ENCODE measurements at regions not wholly inside any gene's neighbourhood (a gene's known extent, or its start where the extent isn't known, plus 50 kb on each side); places are given as distances from the start of the nearest gene placed in this dataset.

DNA sequence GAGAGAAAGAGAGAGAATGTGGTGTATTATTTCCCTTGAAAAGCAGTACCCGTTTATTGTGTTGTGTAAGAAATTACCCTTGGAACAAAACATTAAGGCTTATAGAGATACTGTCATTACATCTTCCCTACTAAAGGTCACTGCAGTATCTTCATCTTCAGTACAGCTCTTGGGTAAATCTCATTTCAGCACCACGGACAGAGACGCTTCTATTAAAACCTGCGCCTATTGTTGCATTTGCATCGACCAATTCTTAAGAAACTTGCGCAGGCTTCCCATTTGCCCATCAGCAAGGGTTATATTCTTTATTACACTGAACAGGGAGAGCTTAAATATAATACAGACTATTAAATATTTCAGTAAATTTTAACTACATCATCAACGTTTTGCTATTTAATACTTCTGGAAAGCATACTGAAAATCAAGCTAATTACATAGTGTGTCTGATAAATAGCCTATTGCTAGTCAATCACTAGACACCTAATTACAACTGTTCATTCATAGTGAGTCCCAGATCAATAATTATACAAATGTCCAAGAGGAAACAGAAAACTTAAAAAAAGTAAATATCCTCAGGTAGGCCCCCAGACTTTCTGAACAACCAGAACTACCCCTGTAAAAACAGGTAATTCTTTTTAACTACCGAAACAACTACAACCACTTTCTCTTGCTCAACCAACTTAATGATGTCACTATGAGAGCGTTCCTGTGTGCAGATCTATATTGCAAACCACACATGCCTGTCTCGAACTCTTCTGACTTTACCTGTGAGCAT, 350.6 kb downstream of the LIG4 start:
- DNase-seq (ENCODE audit: low read depth, low spot score) = peak; percentile 86

DNA sequence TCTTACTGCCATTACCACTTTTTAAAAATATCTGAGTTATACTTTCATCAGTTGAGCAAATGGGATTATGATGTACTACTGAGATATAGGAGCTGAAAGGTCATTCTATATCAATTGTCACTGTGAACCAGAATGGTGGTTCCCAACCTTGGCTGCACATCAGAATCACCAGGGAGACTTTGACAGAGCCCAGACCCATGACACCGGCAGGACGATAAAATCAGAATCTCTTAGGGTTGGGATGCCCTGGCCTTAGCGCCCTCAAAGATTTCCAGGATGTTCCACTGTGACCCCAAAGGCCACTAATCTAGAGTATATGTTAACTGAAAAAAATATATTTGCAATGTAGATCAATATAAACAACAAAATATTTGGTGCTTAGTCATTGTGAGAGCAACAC, 355.1 kb downstream of the LIG4 start:
- DNase-seq (ENCODE audit: low read depth, low spot score) = no peak

DNA sequence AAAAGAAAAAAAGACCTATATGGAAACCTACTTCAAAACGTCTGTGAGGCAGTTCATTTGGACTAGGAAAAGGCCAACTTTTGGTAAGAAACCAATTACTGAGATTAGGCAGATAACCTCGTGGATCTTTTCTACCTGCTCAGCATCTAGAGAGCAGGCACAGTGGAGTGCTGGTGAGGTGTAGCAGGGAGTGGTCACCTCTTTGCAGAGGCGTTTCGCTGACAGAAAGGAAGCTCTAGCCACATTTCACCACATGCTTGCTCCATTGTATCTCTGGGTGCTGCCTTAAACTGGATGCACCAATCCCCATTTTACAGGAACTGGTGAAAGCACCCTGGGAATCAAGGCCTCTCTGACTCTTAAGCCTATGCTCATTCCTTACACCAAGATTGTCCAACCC, 360.5 kb downstream of the LIG4 start:
- DNase-seq (ENCODE audit: low read depth, low spot score) = no peak

DNA sequence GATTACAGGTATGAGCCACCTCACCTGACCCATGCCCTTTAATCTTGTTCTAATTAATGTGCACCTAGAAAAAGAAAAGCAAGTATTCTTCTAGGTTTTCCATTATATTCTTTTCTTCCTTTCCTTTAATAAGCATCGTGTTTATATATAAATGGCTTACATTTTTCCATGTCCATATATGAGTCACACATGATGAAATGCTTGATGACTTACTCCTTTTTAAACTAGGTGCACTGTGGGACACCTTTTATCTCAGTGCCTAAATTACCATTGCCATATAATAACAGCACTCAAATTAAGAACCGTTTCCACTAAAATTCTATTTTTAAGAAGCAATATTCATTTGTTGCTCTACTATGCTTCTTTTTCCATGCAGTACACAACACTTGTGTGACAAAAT, 363.3 kb downstream of the LIG4 start:
- no peak for DNase-seq (ENCODE audit: low read depth, low spot score)

DNA sequence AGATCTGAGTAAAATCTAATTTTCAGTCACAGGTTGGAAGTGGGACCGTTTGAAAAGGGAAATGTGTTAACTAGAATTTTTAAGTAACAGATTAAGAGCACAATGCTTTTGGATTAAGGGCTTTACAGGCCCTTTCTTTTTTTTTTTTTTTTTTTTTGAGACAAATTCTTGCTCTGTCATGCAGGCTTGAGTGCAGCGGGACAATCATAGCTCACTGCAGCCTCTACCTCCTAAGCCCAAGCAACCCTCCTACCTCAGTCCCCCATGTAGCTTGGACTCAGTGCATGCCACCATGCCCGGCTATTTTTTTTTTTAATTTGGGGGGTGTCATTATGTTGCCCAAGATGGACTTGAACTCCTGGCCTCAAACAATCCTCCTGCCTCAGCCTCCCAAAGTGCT, 363.7 kb downstream of the LIG4 start:
- no peak for DNase-seq (ENCODE audit: low read depth, low spot score)

DNA sequence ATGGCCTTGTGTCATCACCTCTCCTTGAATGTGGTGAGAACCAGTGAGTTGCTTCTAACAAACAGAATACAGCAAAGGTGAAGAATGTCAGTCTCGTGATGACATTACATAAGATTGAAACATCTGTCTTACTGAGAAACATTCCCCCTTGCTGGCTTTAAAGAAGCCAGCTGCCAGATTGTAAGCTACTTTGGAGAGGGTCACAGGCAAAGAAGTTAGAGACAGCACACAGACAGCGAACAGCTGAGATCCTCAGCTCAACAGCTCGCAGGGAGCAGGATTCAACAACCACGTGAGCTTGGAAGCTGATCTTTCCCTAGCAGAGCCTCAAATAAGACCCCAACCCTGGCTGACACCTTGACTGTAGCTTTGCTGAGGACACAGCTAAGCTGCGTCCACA, 367.9 kb downstream of the LIG4 start:
- no peak for DNase-seq (ENCODE audit: low read depth, low spot score)

DNA sequence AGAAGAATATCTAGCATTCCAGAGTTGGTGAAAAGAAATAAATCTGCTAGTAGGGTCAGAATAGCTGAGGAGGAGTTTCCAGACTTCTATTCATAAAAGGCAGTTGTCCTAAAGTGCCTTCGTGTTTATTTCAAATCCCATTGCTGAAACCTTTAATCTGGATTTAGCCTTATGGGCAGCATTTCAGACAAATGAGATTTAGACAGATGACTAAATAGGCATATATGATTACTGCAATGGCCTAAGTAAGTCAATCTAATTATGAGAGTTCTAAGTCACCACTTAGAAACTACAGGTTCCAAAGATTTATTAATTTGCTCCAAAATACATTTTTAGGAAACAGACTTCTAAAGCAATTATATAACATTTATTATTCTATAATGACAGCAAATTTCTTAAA, 368.7 kb downstream of the LIG4 start:
- DNase-seq (ENCODE audit: low read depth, low spot score) = no peak

DNA sequence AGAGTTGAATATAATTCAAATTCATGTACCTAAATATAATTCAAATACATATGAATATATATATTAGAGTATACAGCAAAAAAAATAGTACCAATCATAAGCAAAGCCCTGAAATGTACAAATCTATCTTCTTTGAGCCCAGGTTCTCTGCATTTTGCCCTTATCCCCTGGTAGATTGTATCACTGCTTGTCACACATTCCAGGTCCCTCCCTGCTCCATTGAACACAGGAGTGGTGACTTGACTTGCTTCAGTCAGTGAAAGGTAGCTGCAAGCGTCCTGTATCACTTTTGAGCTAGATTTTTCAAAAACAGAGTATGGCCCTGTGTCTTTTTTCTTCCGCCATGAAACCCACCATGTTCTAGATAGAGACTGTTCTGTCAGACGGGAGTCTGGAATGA, 369.4 kb downstream of the LIG4 start:
- no peak for DNase-seq (ENCODE audit: low read depth, low spot score)

DNA sequence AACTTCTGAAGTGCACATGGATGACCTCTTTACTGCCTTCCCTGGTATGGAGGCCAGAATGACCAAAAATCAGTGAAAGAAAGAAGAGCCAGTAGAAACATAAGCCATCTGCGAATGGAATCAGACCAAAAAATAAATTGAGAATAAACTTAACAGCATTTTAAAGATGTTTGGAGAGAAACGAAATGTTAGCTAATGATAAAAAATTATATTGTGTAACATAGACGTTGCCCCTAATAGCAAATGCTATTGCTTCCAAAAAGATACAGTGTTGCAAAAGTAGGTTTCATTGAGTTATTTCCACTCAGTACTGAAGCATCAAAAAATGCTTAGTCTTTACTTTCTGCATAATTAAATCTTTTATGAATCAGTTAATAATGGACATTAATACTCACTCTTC, 371.7 kb downstream of the LIG4 start:
- no peak for DNase-seq (ENCODE audit: low read depth, low spot score)

DNA sequence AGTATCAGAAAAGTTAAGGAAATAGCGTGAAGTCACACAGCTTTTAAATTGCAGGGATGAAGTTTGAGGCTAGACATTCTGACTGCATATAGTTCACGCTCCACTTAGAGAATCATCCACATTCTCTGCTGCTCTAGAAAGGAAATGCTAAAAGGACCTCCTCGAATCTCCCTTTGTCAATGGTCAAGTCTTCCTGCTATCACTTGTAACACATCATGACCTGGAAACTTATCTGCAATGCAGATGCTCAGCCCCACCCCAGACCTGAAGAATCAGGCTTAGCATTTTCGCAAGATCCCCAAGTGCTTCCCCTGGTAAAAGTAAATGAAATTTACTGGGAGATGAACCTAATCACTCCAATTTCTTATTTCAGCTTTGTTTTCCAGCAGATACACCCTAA, 372.1 kb downstream of the LIG4 start:
- DNase-seq (ENCODE audit: low read depth, low spot score) = no peak

DNA sequence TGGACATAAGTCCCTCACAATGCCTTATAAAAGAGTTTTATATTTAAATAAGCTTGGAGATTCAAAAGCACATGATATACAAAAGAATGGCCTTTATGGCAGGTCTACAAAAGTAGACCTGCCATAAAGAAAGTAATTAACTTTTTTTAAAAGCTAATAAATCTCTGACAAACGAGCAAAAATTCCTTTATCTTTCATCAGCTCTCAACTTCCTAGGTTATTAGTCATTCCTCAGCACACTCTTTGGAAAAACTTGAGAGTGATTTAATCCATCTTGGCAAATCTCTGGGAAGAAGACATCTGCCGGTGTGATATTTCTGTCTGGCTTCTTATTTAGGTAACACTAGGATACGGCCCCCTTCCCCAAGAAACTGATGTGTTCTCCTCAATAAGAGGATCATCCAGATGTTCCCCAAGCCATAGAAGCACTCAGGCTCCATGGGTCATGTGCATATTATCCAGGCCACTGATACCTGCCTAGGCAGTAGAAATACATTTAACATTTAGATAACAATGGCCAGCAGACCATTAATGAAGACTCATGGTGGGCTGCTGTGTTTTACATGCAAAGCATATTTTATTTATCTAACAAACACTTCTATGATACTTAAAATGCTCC, 372.7 kb downstream of the LIG4 start:
- peak; percentile 51 for DNase-seq (ENCODE audit: low read depth, low spot score)

DNA sequence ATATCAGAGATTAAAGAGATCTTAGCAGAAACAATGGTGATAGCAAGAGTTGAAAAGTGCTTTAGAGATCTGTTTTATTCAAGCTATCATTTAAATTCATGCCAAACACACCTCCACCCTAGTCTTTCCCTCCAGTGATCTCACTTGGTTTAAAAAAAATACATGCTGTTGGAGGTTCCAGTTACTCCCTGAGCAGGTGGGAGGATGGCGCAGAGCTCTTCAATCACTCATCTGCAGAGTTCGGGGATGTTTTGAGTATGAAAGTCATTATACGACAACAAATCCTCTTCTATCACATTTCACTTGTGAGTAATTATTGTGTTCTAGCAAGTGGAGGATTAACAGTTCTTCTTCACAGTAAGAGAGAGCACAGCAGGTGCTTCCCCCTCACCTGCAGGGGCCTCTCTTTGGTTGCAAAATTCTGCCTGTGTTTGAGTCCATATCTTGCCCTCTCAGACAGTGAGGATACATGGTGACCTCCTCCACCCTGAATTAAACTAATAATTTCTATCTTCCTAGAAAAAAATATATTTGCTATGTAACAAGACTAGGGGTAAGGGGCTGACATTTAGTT, 376.7 kb downstream of the LIG4 start:
- DNase-seq (ENCODE audit: low read depth, low spot score) = no peak

DNA sequence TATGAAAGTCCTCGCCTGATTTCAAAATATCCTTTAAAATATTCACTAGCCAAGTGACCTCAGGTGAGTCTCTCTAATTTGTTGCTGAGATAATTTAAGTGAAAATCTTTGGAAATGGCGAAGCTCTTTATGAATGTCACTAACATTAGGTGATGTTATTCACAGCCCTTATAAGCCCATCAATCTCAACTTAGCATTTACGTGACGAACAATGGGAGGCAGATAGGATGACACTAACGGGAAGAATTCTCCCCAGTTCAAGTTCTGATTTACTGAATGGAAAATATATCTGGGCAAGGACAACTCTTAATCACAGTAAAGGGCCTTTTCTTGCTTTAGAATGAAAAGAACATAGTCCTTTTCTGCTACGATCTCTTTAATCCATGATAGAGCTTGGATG, 378.7 kb downstream of the LIG4 start:
- no peak for DNase-seq (ENCODE audit: low read depth, low spot score)

DNA sequence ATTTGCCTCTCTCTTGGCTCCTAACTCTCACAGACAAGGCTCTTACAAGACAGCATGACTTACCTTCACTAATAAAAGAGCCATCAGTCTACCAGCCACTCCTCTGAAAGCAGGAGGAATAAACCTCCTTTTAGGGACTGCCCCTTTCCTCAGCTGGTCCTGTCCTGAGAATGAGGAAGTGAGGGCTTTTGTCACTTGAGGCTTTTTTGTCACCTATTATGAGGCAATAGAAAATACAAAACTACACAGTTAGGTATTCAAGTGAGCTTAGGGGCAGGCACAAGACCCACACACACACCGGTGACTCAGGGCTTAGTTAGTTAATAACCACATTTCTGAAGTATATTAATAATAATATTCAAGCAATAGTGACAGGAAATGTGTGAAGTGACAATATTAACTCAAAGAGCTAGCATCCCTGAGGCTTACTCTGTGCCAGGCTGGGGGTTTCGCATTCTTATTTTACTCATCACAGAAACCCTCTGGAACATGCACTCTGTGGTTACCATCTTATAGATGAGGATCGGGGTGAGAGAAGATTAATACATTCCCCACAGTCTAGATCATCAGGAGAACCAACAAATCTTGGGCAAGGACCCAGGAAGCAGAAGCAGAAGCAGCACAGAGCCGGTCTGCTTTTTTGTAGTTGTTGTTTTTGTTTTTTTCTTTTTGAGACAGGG, 379.9 kb downstream of the LIG4 start:
- peak; percentile 91 for DNase-seq (ENCODE audit: low read depth, low spot score)

DNA sequence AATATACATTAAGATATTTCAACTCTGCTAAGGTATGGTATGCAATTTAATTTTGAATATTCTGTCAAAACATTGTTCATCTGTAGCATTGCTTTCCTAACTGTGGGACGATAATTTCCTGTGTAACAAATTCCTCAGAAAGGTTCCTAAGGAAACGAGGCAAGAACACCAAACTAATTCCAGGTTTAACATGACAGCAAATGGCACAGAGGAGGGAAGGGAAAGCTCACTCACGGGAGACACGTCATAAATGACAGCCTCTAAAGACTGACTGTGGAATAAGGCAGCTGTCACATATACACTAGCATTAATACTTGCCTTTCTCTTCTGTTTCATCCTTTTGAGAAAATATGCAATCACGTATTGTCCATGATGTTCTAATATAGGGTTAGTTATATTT, 380.6 kb downstream of the LIG4 start:
- DNase-seq (ENCODE audit: low read depth, low spot score) = peak; percentile 36

DNA sequence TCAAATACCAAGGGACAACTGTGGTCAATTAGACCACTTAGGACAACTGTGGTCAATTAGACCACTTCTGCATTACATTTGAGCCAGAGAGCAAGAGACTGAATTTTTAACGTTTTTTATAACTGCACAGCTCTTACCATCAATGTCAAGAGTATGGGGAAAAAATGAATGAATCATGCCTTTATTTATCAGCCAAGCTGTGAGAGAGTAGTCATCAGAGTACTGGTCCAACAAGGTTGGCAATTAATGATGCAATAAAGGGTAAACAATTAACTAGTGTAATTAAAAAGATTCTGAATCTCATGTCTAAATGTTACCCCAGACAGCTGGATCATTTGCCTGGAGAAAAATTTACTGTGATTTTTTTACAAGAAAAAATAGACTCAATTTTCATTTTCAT, 381.1 kb downstream of the LIG4 start:
- peak; percentile 29 for DNase-seq (ENCODE audit: low read depth, low spot score)

DNA sequence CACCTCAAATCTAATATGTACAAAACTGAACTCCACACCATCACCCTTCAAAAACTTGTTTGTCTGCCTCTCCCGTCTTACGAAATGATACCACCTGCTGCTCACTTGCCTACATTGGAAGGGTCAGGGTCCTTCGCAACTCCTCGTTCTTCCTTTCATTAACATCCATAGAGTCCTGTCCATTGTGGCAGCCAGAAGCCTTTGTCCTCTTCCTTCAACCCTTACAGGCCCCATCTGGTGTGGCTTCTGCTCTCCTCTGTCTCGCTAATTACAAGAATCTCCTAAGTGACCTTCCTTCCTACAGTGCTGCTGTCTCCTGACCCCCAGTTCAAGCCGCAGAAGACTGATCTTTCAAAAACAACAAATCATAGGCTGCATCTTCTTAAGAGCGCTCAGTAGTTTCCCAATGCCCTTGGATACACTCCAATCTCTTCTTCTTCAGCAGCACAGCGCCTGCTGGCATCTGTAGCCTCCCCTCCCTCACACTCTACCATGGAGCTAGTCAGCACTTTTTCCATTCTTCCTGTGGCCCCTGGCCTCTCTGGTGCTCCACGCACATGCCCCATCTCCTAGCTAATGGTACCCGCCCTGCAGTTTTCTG, 382.7 kb downstream of the LIG4 start:
- DNase-seq (ENCODE audit: low read depth, low spot score) = no peak

DNA sequence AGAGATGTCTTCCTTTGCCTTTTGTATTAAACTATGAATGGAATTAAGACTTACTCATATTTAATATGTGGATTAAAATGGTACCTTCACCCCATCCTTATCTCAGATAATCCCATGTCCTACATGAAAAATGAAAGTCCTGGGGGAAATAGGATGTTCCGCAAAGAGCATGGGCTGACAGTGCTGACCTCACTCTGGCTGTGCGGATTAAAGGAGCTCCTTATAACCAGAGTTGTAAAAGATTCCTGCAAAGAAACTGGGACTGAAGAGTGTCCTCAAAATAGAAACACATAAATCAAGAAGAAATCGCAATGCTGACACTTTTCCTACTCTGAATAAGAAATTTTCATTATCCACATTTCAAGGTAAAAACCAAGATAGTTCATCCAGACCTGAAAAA, 384.5 kb downstream of the LIG4 start:
- no peak for DNase-seq (ENCODE audit: low read depth, low spot score)

DNA sequence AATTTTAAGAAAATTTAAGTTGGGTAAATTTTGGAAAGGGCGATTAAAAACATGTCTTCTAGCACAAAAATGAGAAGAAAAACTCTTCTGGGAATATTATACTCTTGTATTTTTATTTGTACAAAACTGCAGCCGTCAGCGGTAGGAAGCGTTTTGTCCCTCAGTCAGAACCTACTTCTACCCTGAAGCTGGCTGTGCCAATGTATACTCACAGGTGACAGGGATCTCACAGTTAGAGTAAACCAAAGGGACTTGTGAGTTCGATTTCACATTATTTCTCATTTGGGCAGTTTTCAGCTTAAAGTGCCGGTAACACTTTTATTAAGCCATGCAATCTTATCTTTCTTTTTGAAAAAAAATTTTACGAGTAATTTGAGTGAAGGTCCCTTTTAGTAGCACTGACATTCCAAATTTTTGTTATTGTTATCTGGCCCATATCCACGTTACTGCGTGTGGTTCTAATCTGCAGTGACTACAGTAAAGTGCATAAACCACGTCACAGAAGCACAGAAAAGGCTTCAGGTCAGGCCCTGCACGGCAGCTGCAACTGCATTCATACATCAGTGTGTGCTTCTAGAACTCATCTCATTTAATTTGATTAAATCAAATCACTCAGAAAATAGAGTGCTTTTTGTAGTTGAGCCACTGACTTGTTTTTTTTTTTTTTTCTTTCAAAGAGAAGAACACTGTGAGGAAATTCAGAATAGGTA, 387.3 kb downstream of the LIG4 start:
- DNase-seq (ENCODE audit: low read depth, low spot score) = no peak

DNA sequence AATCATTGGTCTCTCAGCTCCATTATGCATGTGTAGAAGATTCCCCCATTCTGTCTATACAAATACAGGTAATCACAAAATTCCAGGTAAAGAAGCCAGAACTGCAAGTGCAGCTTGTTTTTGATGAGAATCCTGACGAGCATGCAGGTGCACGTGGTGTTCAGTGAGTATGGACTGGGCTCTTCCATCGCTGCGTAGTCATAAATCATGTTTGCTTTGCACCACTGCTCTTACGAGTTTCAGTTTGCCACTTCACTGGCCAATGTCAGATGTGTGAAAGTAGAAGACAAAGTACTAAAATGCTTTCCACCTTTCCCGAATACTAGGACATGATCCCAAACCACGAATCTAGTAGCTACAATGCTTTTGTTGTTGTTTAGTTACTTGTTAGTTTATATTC, 390.7 kb downstream of the LIG4 start:
- DNase-seq (ENCODE audit: low read depth, low spot score) = no peak

DNA sequence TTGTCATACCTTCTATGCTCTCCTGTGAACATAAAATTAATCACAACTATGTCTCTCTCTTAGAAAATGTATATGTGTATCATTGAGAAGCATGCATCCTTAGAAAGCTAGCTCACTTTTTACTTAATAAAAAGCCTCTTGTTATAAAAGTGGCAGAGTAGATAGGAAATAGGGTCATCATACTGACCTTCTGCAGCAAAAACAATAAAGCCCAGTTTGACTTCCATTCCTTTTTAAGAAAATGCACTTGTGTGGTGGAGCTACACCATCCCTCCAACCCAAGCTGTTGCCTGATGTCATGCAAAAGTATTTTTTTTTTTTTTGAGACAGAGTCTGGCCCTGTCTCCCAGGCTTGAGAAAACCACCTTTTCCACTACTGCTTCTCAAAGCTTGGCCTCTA, 393.3 kb downstream of the LIG4 start:
- DNase-seq (ENCODE audit: low read depth, low spot score) = no peak

DNA sequence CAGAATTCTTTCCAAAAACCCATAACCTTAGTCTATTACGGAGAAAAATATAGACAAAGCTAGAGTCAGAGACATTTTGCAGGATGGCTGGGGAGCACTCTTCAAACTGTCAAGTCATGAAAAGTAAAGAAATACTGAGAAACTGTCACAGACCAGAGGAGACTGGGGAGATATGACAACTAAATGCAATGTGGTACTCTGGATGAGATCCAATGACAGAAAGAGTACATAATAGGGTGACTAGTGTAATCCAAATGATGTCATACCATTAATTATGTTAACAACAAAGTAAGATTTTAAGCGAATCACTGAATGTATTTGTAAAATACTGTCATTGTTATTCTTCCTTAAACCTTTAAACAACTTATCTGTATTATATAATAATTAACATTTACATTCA, 393.8 kb downstream of the LIG4 start:
- no peak for DNase-seq (ENCODE audit: low read depth, low spot score)
